GM19467 (cell line): ENCODE measurements at regions not wholly inside any gene's neighbourhood (a gene's known extent, or its start where the extent isn't known, plus 50 kb on each side); places are given as distances from the start of the nearest gene placed in this dataset.

ENCODE experiments used
- ATAC-seq: cut with Tn5 transposase; IDR thresholded peaks from one replicate; pipeline ENCODE4 v1.9.1; 2021; ENCODE audit warnings: mild to moderate bottlenecking, moderate library complexity; ENCODE audit not compliant: unreplicated experiment

GRCh38 chr20:19945732-19946670 lies 71.2 kb upstream of the NAA20 start:
- ATAC-seq, result no peak

DNA sequence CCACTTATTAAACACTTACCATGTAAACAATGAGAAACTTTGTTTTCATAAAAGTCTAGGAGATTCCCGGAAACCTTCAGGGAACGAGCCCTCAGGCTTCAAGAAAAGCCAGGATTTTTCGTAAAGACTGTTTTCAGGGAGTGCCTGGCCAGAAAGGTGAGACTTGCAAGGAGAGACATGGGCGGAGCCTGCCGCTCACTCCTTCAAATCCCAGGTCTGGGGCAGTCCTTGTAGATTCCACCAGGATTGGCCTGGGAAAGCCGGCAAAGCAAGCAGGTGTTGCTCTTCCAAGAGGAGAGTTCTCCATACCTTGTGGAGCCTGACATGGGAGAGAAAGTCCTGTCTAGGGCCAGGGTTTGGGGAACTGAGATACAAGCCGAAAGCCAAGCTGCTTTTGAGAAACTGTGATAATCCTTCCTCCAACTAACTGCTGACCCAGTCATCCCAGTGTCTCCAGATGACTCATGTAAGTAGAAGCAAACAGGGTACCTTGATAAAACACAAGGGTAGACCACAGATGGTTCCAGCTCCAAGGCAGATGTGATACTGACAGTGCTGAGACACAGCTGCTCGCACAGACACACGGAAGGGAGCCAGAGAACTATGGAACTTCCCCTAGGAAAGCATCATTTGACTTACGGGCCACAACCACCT lies 69.4 kb upstream of the NAA20 start:
- no peak for ATAC-seq

GRCh38 chr20:19949195-19949867 lies 67.8 kb upstream of the NAA20 start:
- ATAC-seq, result no peak

GRCh38 chr20:19950042-19950441 lies 67.1 kb upstream of the NAA20 start:
- ATAC-seq, result no peak

GRCh38 chr20:19952392-19952791 lies 64.8 kb upstream of the NAA20 start:
- no peak for ATAC-seq

DNA sequence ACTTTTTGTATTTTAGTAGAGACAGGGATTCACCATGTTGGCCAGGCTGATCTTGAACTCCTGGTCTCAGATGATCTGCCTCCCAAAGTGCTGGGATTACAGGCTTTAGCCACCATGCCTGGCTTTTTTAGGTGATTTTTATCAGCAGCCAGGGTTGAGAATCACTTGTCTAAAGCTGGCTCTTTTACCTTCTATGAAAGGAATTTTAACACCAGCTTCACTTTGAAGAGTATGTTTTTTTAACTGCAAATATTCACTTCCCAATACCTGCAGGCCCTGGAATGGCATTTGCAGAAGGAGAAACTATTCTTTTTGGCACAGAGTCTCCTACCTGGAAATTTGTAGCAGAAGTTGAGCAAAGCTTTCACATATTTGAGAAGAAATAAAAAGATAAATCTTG lies 63.6 kb upstream of the NAA20 start:
- ATAC-seq, result no peak

GRCh38 chr20:19956976-19957375 lies 60.2 kb upstream of the NAA20 start:
- no peak for ATAC-seq

DNA sequence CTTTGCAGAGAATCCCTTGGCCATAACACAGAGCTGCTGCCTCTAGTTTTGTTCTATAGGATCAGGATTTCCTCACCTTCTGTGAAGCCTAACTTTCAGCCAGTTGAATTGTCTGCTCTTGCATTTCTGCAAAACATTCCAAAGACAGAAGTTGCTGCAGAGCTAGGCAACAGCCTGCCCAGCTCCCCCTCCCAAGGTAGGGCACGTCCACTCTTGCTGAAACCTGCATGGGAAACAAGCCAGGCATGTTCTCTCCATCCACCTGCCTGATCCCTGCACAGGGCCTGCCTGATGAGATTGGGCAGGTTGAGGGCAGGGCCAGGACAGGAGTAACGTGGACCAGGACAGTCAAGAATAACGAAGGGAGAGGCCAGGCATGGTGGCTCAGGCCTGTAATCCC lies 58.9 kb upstream of the NAA20 start:
- ATAC-seq, result no peak

DNA sequence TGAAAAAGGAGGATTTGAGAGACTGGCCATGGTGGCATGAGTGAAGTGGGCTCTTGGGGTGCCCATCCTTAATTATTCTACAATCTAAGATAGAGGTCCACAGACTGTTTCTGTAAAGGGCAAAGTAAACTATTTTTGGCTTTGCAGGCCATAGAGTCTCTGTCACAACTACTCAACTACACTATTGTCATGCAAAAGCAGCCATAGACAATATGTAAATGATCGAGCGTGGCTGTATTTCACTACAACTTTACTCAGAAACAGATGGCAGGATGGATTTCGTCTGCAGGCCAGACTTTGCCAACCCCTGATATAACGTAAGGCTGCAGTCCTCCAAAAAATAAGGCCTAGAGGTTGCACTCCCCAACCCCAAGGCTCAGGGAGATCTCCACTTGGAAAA lies 58.2 kb upstream of the NAA20 start:
- ATAC-seq, result no peak

GRCh38 chr20:19960745-19961144 lies 56.4 kb upstream of the NAA20 start:
- no peak for ATAC-seq

DNA sequence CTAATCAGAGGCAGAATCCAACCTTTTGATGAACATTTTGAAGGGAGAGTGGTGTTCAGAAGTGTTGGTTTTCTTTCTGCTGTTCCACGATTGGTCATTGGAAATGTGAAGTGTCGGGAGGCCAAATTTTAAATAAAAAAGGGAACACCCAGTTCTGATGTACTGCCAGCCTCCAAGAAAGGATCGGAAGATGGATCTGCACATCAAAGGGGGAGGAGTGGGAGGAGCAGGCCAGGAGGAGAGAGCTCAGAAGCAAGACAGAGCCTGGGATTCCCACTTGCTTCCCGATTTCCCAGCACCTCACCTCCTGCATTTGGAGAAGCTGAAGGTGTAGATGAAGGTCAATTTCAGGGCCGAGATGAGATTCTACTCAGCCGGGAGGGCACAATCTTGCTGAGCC lies 55.9 kb upstream of the NAA20 start:
- ATAC-seq, result no peak

- ATAC-seq, result no peak
These were observed 54.2 kb upstream of the NAA20 start for GRCh38 chr20:19962958-19963357.

- no peak for ATAC-seq
These were observed 52.6 kb upstream of the NAA20 start for GRCh38 chr20:19964289-19965265.

GRCh38 chr20:19966840-19967239 lies 50.3 kb upstream of the NAA20 start:
- ATAC-seq, result no peak
